ENCODE measurements at regions not wholly inside any gene's neighbourhood (a gene's known extent, or its start where the extent isn't known, plus 50 kb on each side); places are given as distances from the start of the nearest gene placed in this dataset.
A peak's percentile ranks its signal among the peaks of the same experiment; 100 is the strongest.

GRCh38 chr17:69733171-69734012, 318.9 kb downstream of the MAP2K6 start:
- no peak overlapping the region for H3K4me3 ChIP-seq (ENCODE audit: low read length)
- no peak for TF ChIP-seq CTCF (IDR thresholded peaks at IDR 0.05; ENCODE audit: insufficient read depth, low read depth, low read length, missing control alignments)
- peak; percentile 96 for DNase-seq (ENCODE audit: low read depth)

- H3K4me3 ChIP-seq (ENCODE audit: low read length) = no peak overlapping the region
- DNase-seq (ENCODE audit: low read depth) = no peak
- TF ChIP-seq CTCF (IDR thresholded peaks at IDR 0.05; ENCODE audit: insufficient read depth, low read depth, low read length, missing control alignments) = no peak
These were observed 320.2 kb downstream of the MAP2K6 start for GRCh38 chr17:69734656-69735055.

- DNase-seq (ENCODE audit: low read depth) = no peak
- TF ChIP-seq CTCF (IDR thresholded peaks at IDR 0.05; ENCODE audit: insufficient read depth, low read depth, low read length, missing control alignments) = no peak
- no peak overlapping the region for H3K4me3 ChIP-seq (ENCODE audit: low read length)
These were observed 320.8 kb downstream of the MAP2K6 start for GRCh38 chr17:69735285-69735684.

GRCh38 chr17:69743091-69743490, 328.6 kb downstream of the MAP2K6 start:
- peak; percentile 44 for DNase-seq (ENCODE audit: low read depth)
- no peak for TF ChIP-seq CTCF (IDR thresholded peaks at IDR 0.05; ENCODE audit: insufficient read depth, low read depth, low read length, missing control alignments)
- no peak overlapping the region for H3K4me3 ChIP-seq (ENCODE audit: low read length)

- TF ChIP-seq CTCF (IDR thresholded peaks at IDR 0.05; ENCODE audit: insufficient read depth, low read depth, low read length, missing control alignments) = no peak
- no peak for DNase-seq (ENCODE audit: low read depth)
- H3K4me3 ChIP-seq (ENCODE audit: low read length) = no peak overlapping the region
These were observed 330.1 kb downstream of the MAP2K6 start for GRCh38 chr17:69744512-69745070.

- TF ChIP-seq CTCF (IDR thresholded peaks at IDR 0.05; ENCODE audit: insufficient read depth, low read depth, low read length, missing control alignments) = no peak
These were observed 325.1 kb upstream of the KCNJ16 start for GRCh38 chr17:69749911-69750310.

More at GRCh38 chr17:69749911-69750310, 325.1 kb upstream of the KCNJ16 start:
- no peak overlapping the region for H3K4me3 ChIP-seq (ENCODE audit: low read length)
- no peak for DNase-seq (ENCODE audit: low read depth)

Measured in epithelial cell of esophagus (primary cell).